ENCODE measurements at regions not wholly inside any gene's neighbourhood (a gene's known extent, or its start where the extent isn't known, plus 50 kb on each side); places are given as distances from the start of the nearest gene placed in this dataset.

GRCh38 chr3:148600902-148601765 is 96.6 kb upstream of the AGTR1 start:
- no peak for TF ChIP-seq CTCF (IDR thresholded peaks at IDR 0.05; ENCODE audit: insufficient read depth, low read length, poor library complexity, severe bottlenecking)
- no peak for TF ChIP-seq EZH2phosphoT487 (conservative IDR thresholded peaks at IDR 0.05; ENCODE audit: low read length)
